ENCODE measurements at regions not wholly inside any gene's neighbourhood (a gene's known extent, or its start where the extent isn't known, plus 50 kb on each side); places are given as distances from the start of the nearest gene placed in this dataset.

- H3K4me1 ChIP-seq: no peaks in the 10 kb centered on the region
- no peaks in the 10 kb centered on the region for H3K36me3 ChIP-seq
- no peak for ATAC-seq
- no peak overlapping the region for H3K4me3 ChIP-seq
- H3K9me3 ChIP-seq: no peaks in the 10 kb centered on the region
- TF ChIP-seq POLR2AphosphoS5 (IDR thresholded peaks at IDR 0.05): no peak
- TF ChIP-seq POLR2A (IDR thresholded peaks at IDR 0.05): no peak
- TF ChIP-seq CTCF (IDR thresholded peaks at IDR 0.05): no peak
- TF ChIP-seq EP300 (IDR thresholded peaks at IDR 0.05): no peak
- no peaks in the 10 kb centered on the region for H3K27me3 ChIP-seq
- no peak overlapping the region for H3K27ac ChIP-seq
- WGBS, 2 donors (ENCODE audit: low coverage in 1 of 2): 81 to 98% methylated on average over 5 of the region's 5 CpGs
Observed at GRCh38 chr12:30002677-30003076, 218.9 kb upstream of the TMTC1 start.

- H3K36me3 ChIP-seq: no peaks in the 10 kb centered on the region
- no peak overlapping the region for H3K4me3 ChIP-seq
- H3K27ac ChIP-seq: no peak overlapping the region
- no peaks in the 10 kb centered on the region for H3K9me3 ChIP-seq
- ATAC-seq: no peak
- no peaks in the 10 kb centered on the region for H3K27me3 ChIP-seq
- H3K4me1 ChIP-seq: no peaks in the 10 kb centered on the region
- TF ChIP-seq CTCF (IDR thresholded peaks at IDR 0.05) (no peak), POLR2AphosphoS5 (IDR thresholded peaks at IDR 0.05) (no peak), EP300 (IDR thresholded peaks at IDR 0.05) (no peak), POLR2A (IDR thresholded peaks at IDR 0.05) (no peak)
- WGBS, 2 donors (ENCODE audit: low coverage in 1 of 2): 75 to 89% methylated on average over 1 of the region's 1 CpG
Observed at GRCh38 chr12:30000401-30000800, 216.7 kb upstream of the TMTC1 start.

- Histone ChIP-seq H3K27me3 (no peaks in the 10 kb centered on the region), H3K36me3 (no peaks in the 10 kb centered on the region), H3K27ac (no peak overlapping the region), H3K4me3 (no peak overlapping the region), H3K4me1 (no peaks in the 10 kb centered on the region), H3K9me3 (no peaks in the 10 kb centered on the region)
- ATAC-seq: no peak
- TF ChIP-seq POLR2AphosphoS5 (IDR thresholded peaks at IDR 0.05) (no peak), EP300 (IDR thresholded peaks at IDR 0.05) (no peak), POLR2A (IDR thresholded peaks at IDR 0.05) (no peak), CTCF (IDR thresholded peaks at IDR 0.05) (no peak)
- 86 to 91% methylated on average over 3 of the region's 3 CpGs for WGBS, 2 donors (ENCODE audit: low coverage in 1 of 2)
Observed at GRCh38 chr12:29996993-29997392, 213.3 kb upstream of the TMTC1 start.

- 100% methylated on average over 2 of the region's 2 CpGs for WGBS, 2 donors (ENCODE audit: low coverage in 1 of 2)
- no peaks in the 10 kb centered on the region for H3K36me3 ChIP-seq
- TF ChIP-seq EP300 (IDR thresholded peaks at IDR 0.05) (no peak), POLR2A (IDR thresholded peaks at IDR 0.05) (no peak)
- H3K4me1 ChIP-seq: no peaks in the 10 kb centered on the region
- no peaks in the 10 kb centered on the region for H3K27me3 ChIP-seq
- no peak for ATAC-seq
- no peaks in the 10 kb centered on the region for H3K9me3 ChIP-seq
- no peak overlapping the region for H3K4me3 ChIP-seq
- H3K27ac ChIP-seq: no peak overlapping the region
Observed at GRCh38 chr12:29992366-29992765, 208.6 kb upstream of the TMTC1 start.

- no peaks in the 10 kb centered on the region for H3K36me3 ChIP-seq
- 86 to 89% methylated on average over 2 of the region's 2 CpGs for WGBS, 2 donors (ENCODE audit: low coverage in 1 of 2)
- H3K27me3 ChIP-seq: no peaks in the 10 kb centered on the region
- H3K9me3 ChIP-seq: no peaks in the 10 kb centered on the region
- no peaks in the 10 kb centered on the region for H3K4me1 ChIP-seq
- TF ChIP-seq POLR2A (IDR thresholded peaks at IDR 0.05) (no peak), POLR2AphosphoS5 (IDR thresholded peaks at IDR 0.05) (no peak), EP300 (IDR thresholded peaks at IDR 0.05) (no peak), CTCF (IDR thresholded peaks at IDR 0.05) (no peak)
- ATAC-seq: no peak
- H3K27ac ChIP-seq: no peak overlapping the region
- no peak overlapping the region for H3K4me3 ChIP-seq
Observed at GRCh38 chr12:29991924-29992323, 208.2 kb upstream of the TMTC1 start.

Data from gastroesophageal sphincter (tissue), 4 donors.